Neural progenitor cell (in vitro differentiated cells): ENCODE measurements at regions not wholly inside any gene's neighbourhood (a gene's known extent, or its start where the extent isn't known, plus 50 kb on each side); places are given as distances from the start of the nearest gene placed in this dataset.
"Not testable (repeated sequence)": the region's sequence is repeated elsewhere in the genome, so short reads cannot be mapped to it uniquely, and the experiment has no call there.

Experiments
- EZH2 ChIP-seq: fragments of 200-600 bp; sonication (generic); IDR thresholded peaks from 2 replicates; pipeline ENCODE4 v1.6.1; 2017; ENCODE audit warnings: antibody characterized with exemption, mild to moderate bottlenecking, moderate library complexity
- EZH2phosphoT487 ChIP-seq: fragments of 200-600 bp; sonication (generic); IDR thresholded peaks from 2 replicates; pipeline ENCODE4 v1.6.1; 2017; ENCODE audit warnings: antibody characterized with exemption
- TF ChIP-seq, protein P1 (sequence below): fragments of 200-600 bp; sonication (generic); IDR thresholded peaks from 2 replicates; pipeline ENCODE4 v1.5.1; 2017; ENCODE audit warnings: antibody characterized with exemption, mild to moderate bottlenecking

DNA sequence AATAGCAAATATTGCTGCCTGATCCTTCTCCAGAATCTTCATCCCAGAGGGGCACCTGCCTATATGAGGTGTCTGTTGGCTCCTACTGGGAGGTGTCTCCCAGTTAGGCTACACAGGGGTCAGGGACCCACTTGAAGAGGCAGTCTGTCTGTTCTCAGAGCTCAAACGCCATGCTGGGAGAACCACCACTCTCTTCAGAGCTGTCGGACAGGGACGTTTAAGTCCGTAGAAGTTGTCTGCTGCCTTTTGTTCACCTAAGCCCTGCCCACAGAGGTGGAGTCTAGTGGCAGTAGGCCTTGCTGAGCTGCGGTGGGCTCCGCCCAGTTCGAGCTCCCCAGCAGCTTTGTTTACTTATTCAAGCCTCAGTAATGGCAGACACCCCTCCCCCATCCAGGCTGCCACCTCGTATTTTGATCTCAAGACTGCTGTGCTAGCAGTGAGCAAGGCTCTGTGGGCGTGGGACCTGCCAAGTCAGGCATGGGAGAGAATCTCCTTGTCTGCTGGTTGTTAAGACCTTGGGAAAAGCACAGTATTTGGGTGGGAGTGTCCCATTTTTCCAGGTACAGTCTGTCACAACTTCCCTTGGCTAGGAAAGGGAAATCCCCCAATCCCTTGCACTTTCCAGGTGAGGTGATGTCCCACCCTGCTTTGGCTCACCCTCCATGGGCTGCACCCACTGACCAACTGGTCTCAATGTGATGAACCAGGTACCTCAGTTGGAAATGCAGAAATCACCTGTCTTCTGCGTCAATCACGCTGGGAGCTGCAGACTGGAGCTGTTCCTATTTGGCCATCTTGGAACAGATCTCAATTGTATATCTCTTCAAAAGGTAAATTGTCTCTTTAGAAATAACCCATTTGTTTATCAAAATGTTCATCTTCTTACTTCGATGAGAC, 87.4 kb upstream of the ITPRID2 start:
- TF ChIP-seq, protein P1, sequence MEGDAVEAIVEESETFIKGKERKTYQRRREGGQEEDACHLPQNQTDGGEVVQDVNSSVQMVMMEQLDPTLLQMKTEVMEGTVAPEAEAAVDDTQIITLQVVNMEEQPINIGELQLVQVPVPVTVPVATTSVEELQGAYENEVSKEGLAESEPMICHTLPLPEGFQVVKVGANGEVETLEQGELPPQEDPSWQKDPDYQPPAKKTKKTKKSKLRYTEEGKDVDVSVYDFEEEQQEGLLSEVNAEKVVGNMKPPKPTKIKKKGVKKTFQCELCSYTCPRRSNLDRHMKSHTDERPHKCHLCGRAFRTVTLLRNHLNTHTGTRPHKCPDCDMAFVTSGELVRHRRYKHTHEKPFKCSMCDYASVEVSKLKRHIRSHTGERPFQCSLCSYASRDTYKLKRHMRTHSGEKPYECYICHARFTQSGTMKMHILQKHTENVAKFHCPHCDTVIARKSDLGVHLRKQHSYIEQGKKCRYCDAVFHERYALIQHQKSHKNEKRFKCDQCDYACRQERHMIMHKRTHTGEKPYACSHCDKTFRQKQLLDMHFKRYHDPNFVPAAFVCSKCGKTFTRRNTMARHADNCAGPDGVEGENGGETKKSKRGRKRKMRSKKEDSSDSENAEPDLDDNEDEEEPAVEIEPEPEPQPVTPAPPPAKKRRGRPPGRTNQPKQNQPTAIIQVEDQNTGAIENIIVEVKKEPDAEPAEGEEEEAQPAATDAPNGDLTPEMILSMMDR = not testable (repeated sequence)
- TF ChIP-seq EZH2, EZH2phosphoT487: not testable (repeated sequence)
